IgD-negative memory B cell (primary cell): ENCODE measurements at regions not wholly inside any gene's neighbourhood (a gene's known extent, or its start where the extent isn't known, plus 50 kb on each side); places are given as distances from the start of the nearest gene placed in this dataset.

Experiments used
- H3K27ac Mint-ChIP-seq, 3 donors: one replicate each; pipeline ENCODE4 v1.8.0; 2020 to 2022; ENCODE audit warnings: mild to moderate bottlenecking in 3 of 3, mixed read lengths in 3 of 3, moderate library complexity in 1 of 3
- H3K27me3 Mint-ChIP-seq: one replicate; pipeline ENCODE4 v1.8.0; 2021; ENCODE audit warnings: mixed read lengths
- H3K36me3 Mint-ChIP-seq: one replicate; pipeline ENCODE4 v1.8.0; 2020; ENCODE audit warnings: mild to moderate bottlenecking, mixed read lengths
- H3K4me1 Mint-ChIP-seq, 3 donors: one replicate each; pipeline ENCODE4 v1.8.0; 2020 to 2022; ENCODE audit warnings: mixed read lengths in 3 of 3, mild to moderate bottlenecking in 1 of 3
- H3K4me3 Mint-ChIP-seq, 4 donors: one replicate each; pipeline ENCODE4 v1.8.0; 2020 to 2022; ENCODE audit warnings: mild to moderate bottlenecking in 4 of 4, mixed read lengths in 4 of 4, moderate library complexity in 3 of 4
- H3K9me3 Mint-ChIP-seq, 3 donors: one replicate each; pipeline ENCODE4 v1.8.0; 2020 to 2021; ENCODE audit warnings: mixed read lengths in 3 of 3, mild to moderate bottlenecking in 1 of 3

DNA sequence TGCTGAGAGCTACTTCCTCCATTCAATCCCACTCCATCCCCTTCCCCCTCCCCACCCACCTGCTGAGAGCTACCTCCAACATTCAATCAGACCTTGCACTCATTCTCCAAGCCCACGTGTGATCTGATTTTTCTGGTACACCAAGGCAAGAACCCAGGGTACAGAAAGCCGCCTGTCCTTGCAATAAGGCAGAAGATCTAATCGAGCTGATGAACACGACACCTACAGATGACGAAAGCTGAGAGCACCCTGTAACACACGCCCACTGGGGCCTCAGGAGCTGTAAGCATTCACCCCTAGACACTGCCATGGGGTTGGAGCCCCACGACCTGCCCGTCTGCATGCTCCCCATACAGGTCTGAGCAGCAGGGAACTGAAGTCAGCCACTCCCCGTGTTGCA is 58.3 kb downstream of the TRIML1 start:
- H3K4me3 Mint-ChIP-seq = no peak overlapping the region
- H3K9me3 Mint-ChIP-seq = peaks cover 0 to 5% (median 4%) of the 10 kb centered on the region in 3 donors
- H3K4me1 Mint-ChIP-seq = no peaks in the 10 kb centered on the region
- H3K36me3 Mint-ChIP-seq = no peaks in the 10 kb centered on the region
- no peaks in the 10 kb centered on the region for H3K27me3 Mint-ChIP-seq
- no peak overlapping the region for H3K27ac Mint-ChIP-seq

DNA sequence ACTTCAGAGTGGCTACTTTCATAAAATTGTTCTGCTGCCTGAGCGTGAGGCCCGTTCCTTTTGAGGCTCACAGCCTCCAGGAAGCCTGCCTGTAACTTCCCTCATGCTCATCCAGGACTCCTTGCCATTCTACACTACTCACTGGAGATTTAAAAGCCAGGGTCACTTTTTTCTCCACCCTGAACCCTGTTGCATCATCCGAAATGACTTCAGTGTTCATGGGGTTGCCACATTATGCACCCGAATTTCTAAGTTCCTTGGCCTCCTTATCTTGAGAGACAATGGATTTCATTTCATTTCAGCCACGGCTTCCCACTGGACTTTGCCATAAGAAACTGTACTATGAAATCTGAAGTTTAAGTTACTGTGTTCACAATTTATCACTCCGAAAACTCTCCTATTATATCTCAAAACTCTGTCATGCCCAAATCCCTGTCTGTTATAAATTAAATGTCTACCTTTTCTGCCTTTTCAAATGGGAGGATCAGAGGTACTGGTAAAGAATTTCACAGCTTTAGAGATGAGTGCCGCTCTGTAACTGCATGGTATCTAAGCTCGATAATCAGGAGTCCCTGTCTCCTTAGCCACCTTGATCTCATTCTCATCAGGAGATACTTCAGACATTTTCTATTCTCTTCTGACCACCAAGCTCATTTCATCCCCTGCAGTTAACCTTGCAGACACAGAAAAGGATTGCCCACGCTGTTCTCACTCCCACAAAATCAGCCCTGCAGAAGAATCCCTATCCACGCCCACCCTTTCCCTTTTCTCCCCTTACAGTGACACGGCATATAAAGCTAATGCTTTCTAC is 59.9 kb downstream of the TRIML1 start:
- no peak overlapping the region for H3K27ac Mint-ChIP-seq
- H3K36me3 Mint-ChIP-seq = no peaks in the 10 kb centered on the region
- H3K9me3 Mint-ChIP-seq = peaks cover 0 to 5% (median 4%) of the 10 kb centered on the region in 3 donors
- H3K27me3 Mint-ChIP-seq = no peaks in the 10 kb centered on the region
- no peak overlapping the region for H3K4me3 Mint-ChIP-seq
- H3K4me1 Mint-ChIP-seq = no peaks in the 10 kb centered on the region

DNA sequence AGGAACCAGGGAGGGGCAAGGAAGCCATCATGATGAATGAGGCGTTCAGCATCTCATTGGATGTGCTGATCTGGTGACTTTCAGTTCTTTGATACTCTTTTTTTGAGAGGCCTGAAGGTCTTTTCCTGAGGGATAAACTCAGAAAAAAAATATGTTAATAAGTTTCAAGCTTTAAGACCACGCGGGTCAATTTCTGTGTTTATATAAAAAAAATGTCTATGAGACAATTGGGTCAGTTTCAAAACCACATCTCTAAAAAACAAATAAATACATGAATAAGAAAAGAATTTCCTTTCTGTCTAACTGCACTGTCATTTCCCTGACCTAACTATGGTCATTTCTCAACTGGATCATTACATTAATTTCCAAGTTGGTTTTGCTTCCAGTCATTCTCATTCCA is 62.6 kb downstream of the TRIML1 start:
- H3K36me3 Mint-ChIP-seq = no peaks in the 10 kb centered on the region
- H3K9me3 Mint-ChIP-seq = peaks cover 2 to 9% (median 5%) of the 10 kb centered on the region in 3 donors
- no peak overlapping the region for H3K27ac Mint-ChIP-seq
- H3K27me3 Mint-ChIP-seq = no peaks in the 10 kb centered on the region
- peak overlapping the region in 1 of 4 donors; percentile 30 for H3K4me3 Mint-ChIP-seq
- H3K4me1 Mint-ChIP-seq = no peaks in the 10 kb centered on the region

DNA sequence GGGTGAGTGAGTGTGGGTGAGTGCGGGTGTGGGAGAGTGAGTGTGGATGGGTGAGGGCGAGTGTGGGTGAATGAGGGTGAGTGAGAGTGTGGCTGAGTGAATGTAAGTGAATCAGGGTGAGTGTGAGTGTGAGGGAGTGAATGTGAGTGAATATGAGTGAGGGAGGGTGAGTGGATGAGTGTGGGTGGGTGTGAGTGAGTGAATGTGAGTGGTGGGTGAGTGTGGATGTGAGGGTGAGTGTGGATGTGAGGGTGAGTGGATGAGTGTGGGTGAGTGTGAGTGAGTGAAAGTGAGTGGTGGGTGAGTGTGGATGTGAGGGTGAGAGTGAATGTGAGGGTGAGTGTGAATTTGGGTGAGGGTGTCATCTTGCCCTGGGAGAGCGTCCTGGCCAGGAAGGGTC is 67.5 kb downstream of the TRIML1 start:
- Mint-ChIP-seq H3K9me3 (peaks cover 0 to 14% (median 3%) of the 10 kb centered on the region in 3 donors), H3K27ac (no peak overlapping the region), H3K36me3 (no peaks in the 10 kb centered on the region), H3K27me3 (no peaks in the 10 kb centered on the region), H3K4me1 (no peaks in the 10 kb centered on the region), H3K4me3 (no peak overlapping the region)

DNA sequence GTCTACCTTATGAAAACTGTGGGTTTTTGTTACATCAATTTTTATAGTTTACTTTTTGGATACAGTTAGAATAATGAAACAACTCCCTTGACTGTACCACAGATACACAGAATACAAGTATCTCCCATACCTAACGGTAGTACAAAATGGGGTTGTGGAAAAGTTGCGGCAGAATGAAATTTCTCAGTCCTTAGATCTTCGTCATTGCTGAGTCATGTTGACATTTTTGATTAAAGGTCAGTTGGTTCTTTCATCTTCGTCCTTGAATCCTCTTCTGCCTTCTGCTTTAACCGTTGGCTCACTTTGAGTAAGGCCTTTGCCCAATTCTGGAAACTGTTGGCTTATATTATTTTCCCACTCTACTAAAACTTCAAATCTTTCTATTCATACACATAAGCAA is 75.6 kb downstream of the TRIML1 start:
- Mint-ChIP-seq H3K9me3 (peaks cover 0 to 8% (median 2%) of the 10 kb centered on the region in 3 donors), H3K27me3 (no peaks in the 10 kb centered on the region), H3K36me3 (no peaks in the 10 kb centered on the region)

DNA sequence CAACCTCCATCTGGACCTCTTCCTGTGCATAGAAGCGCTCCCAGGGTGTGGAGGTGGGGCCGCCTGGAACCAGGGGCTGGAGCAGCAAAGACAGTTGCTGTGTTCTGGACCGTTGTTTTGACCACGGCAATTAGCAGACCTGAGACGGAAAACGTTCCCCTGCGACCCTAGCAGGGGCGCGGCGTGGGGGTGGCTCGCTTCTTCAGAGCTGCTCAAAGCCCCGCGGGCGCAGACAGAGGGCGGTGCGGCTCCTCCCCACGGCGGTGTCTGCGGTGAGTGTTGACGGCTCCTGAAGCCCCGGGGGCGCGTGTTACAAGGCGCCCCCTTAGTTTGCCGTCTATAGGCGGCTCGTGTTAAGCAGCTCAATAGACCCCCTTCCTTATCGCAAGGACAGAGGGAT is 79.2 kb downstream of the TRIML1 start:
- Mint-ChIP-seq H3K27ac (no peak overlapping the region), H3K4me1 (no peaks in the 10 kb centered on the region), H3K4me3 (no peak overlapping the region), H3K27me3 (no peaks in the 10 kb centered on the region), H3K9me3 (peaks cover 0 to 5% (median 2%) of the 10 kb centered on the region in 3 donors), H3K36me3 (no peaks in the 10 kb centered on the region)

More for the DNA sequence above, 75.6 kb downstream of the TRIML1 start:
- Mint-ChIP-seq H3K4me1 (no peaks in the 10 kb centered on the region), H3K4me3 (no peak overlapping the region), H3K27ac (no peak overlapping the region)

- H3K36me3 Mint-ChIP-seq = no peaks in the 10 kb centered on the region
- H3K4me3 Mint-ChIP-seq = no peak overlapping the region
- H3K27ac Mint-ChIP-seq = no peak overlapping the region
Observed at GRCh38 chr4:188220006-188220405, 80.8 kb downstream of the TRIML1 start.

GRCh38 chr4:188221090-188221489 is 81.8 kb downstream of the TRIML1 start:
- Mint-ChIP-seq H3K27ac (no peak overlapping the region), H3K4me1 (no peaks in the 10 kb centered on the region), H3K4me3 (no peak overlapping the region), H3K9me3 (peaks cover 2 to 6% (median 2%) of the 10 kb centered on the region in 3 donors), H3K36me3 (no peaks in the 10 kb centered on the region), H3K27me3 (no peaks in the 10 kb centered on the region)

More at GRCh38 chr4:188220006-188220405, 80.8 kb downstream of the TRIML1 start:
- Mint-ChIP-seq H3K27me3 (no peaks in the 10 kb centered on the region), H3K9me3 (peaks cover 0 to 3% (median 2%) of the 10 kb centered on the region in 3 donors), H3K4me1 (no peaks in the 10 kb centered on the region)

GRCh38 chr4:188228279-188228678 is 89.0 kb downstream of the TRIML1 start:
- peaks cover under 1% of the 10 kb centered on the region for H3K36me3 Mint-ChIP-seq
- H3K4me1 Mint-ChIP-seq = no peaks in the 10 kb centered on the region
- H3K4me3 Mint-ChIP-seq = no peak overlapping the region
- no peaks in the 10 kb centered on the region for H3K27me3 Mint-ChIP-seq
- H3K27ac Mint-ChIP-seq = no peak overlapping the region
- peaks cover 3 to 4% (median 3%) of the 10 kb centered on the region in 3 donors for H3K9me3 Mint-ChIP-seq

- H3K9me3 Mint-ChIP-seq = peaks cover 0 to 4% (median 0%) of the 10 kb centered on the region in 3 donors
- no peak overlapping the region for H3K4me3 Mint-ChIP-seq
- no peak overlapping the region for H3K27ac Mint-ChIP-seq
- no peaks in the 10 kb centered on the region for H3K4me1 Mint-ChIP-seq
- H3K36me3 Mint-ChIP-seq = peaks cover 1% of the 10 kb centered on the region
- H3K27me3 Mint-ChIP-seq = no peaks in the 10 kb centered on the region
Observed at GRCh38 chr4:188232428-188232827, 93.2 kb downstream of the TRIML1 start.

GRCh38 chr4:188242041-188242440 is 102.8 kb downstream of the TRIML1 start:
- H3K36me3 Mint-ChIP-seq = no peaks in the 10 kb centered on the region
- no peaks in the 10 kb centered on the region for H3K27me3 Mint-ChIP-seq
- H3K4me3 Mint-ChIP-seq = no peak overlapping the region
- no peak overlapping the region for H3K27ac Mint-ChIP-seq
- H3K4me1 Mint-ChIP-seq = no peaks in the 10 kb centered on the region
- H3K9me3 Mint-ChIP-seq = peaks cover 5 to 7% (median 6%) of the 10 kb centered on the region in 3 donors

DNA sequence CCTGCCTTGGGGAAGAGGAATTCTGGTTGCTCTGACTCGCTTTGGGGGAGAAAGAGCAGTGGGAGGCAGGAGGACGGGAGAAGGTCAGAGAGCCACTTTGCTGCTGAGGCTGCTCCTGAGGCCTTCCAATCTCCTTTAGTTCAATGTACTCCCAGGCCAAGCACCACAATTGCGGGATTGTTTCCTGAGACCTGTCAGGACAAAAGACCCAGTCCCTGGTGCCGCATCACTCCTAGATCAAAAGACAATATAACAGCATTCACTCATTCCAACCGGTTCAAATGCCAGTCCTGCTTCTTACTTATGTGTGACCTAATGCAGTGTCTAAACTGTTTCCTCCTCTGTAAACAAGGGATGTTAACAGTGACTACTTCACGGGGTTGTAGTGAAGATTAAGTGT is 106.4 kb downstream of the TRIML1 start:
- no peaks in the 10 kb centered on the region for H3K36me3 Mint-ChIP-seq

GRCh38 chr4:188246488-188246887 is 107.2 kb downstream of the TRIML1 start:
- H3K4me1 Mint-ChIP-seq = no peaks in the 10 kb centered on the region
- peaks cover 4 to 8% (median 6%) of the 10 kb centered on the region in 3 donors for H3K9me3 Mint-ChIP-seq
- no peaks in the 10 kb centered on the region for H3K27me3 Mint-ChIP-seq
- H3K27ac Mint-ChIP-seq = no peak overlapping the region
- H3K4me3 Mint-ChIP-seq = no peak overlapping the region
- H3K36me3 Mint-ChIP-seq = no peaks in the 10 kb centered on the region

More for the DNA sequence above, 106.4 kb downstream of the TRIML1 start:
- H3K27ac Mint-ChIP-seq = no peak overlapping the region
- peaks cover 4 to 8% (median 6%) of the 10 kb centered on the region in 3 donors for H3K9me3 Mint-ChIP-seq
- H3K27me3 Mint-ChIP-seq = no peaks in the 10 kb centered on the region
- H3K4me3 Mint-ChIP-seq = no peak overlapping the region
- H3K4me1 Mint-ChIP-seq = no peaks in the 10 kb centered on the region

DNA sequence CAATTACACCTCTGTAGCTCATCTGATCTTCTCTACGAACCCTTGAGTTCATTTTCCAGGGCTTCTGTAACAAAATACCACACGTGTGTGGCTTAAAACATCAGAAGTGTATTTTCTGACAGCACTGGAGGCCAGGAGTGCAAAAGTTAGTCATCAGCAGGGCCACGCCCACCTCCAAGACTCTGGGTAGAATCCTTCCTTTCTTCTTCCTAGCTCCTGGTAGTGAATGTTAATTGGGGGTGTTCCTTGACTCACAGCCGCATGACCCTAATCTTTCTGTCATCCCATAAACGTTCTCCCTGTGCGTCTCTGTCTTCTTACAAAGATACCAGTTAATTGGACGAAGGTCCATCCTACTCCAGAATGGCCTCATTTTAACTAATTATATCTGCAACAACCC is 115.0 kb downstream of the TRIML1 start:
- Mint-ChIP-seq H3K4me1 (no peaks in the 10 kb centered on the region), H3K27ac (no peak overlapping the region), H3K36me3 (no peaks in the 10 kb centered on the region), H3K4me3 (no peak overlapping the region), H3K27me3 (no peaks in the 10 kb centered on the region), H3K9me3 (peaks cover 1 to 7% (median 2%) of the 10 kb centered on the region in 3 donors)

GRCh38 chr4:188262464-188262863 is 123.2 kb downstream of the TRIML1 start:
- Mint-ChIP-seq H3K27me3 (no peaks in the 10 kb centered on the region), H3K4me3 (no peak overlapping the region), H3K36me3 (peaks cover 2% of the 10 kb centered on the region), H3K4me1 (no peaks in the 10 kb centered on the region), H3K27ac (no peak overlapping the region), H3K9me3 (peaks cover 0 to 15% (median 4%) of the 10 kb centered on the region in 3 donors)

DNA sequence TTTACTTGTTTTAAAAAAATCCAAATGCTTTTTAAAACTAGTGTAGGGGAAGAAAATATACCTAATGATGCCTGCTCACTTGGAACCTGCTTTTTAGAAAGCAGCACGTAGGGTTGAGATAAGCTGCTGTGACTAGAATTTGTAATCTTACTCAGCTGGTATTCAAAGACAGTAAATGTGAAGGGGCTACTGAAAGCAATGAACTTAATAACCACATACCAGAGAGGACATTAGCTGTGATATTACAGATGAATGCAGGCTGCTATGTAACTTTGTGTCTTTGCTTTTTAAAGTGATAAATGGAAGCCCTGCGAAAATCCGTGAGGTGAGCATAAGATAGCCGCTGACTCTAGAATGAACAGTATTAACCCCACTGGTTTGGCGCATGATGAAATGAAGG is 124.1 kb downstream of the TRIML1 start:
- H3K4me3 Mint-ChIP-seq = no peak overlapping the region
- peaks cover 0 to 20% (median 4%) of the 10 kb centered on the region in 3 donors for H3K9me3 Mint-ChIP-seq
- no peak overlapping the region for H3K27ac Mint-ChIP-seq
- H3K4me1 Mint-ChIP-seq = no peaks in the 10 kb centered on the region
- H3K27me3 Mint-ChIP-seq = no peaks in the 10 kb centered on the region
- H3K36me3 Mint-ChIP-seq = peaks cover 2% of the 10 kb centered on the region
